ENCODE measurements at regions not wholly inside any gene's neighbourhood (a gene's known extent, or its start where the extent isn't known, plus 50 kb on each side); places are given as distances from the start of the nearest gene placed in this dataset.
"Not testable (repeated sequence)": the region's sequence is repeated elsewhere in the genome, so short reads cannot be mapped to it uniquely, and the experiment has no call there.

DNA sequence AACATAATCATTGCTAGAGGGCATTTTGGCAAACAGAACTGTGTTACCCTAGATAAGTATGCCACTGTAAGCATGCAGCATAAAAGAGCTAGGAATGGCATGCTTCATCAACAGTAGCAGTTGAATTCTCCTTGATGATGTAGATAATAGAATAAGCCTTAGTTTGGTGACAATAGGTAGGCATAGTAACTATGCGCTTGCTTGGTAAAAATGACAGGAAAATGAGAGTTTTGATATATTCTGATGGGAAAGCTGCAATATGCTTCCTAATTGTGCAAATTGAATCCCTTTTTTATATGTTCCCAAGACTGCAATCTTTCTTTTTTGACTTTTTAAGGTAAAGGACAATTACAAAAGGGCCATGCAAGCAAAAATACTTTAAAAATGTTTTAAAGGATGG, 930.9 kb upstream of the FAM98A start:
- DNase-seq (ENCODE audit: insufficient read length, low spot score) (no peak), FAIRE-seq (no peak)

DNA sequence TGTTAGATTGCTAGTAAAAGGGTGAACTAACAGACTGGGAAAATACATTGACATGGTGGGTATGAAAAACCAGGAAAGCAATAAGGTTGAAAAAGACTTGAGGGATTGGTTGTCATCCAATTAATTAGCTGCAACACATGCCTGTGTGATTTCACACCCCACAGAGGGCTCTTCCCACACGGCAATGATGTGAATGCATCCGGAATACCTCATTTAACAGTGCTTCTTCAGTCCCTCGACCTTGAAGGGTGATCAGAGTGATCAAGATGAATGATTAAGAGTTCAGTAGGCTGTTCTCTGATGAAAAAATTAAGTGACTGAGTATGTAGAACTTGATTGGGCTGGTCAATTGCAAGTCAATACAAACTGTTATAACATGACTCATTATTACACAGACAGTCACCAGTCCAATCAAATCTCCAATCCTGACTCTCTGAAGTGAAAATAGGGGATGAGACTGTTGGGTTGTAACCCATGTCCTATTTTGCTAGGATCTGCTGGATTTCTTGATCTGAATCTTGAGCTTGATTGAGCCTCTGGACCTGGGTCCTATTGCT, 924.9 kb upstream of the FAM98A start:
- no peak for FAIRE-seq
- DNase-seq (ENCODE audit: insufficient read length, low spot score), result no peak

DNA sequence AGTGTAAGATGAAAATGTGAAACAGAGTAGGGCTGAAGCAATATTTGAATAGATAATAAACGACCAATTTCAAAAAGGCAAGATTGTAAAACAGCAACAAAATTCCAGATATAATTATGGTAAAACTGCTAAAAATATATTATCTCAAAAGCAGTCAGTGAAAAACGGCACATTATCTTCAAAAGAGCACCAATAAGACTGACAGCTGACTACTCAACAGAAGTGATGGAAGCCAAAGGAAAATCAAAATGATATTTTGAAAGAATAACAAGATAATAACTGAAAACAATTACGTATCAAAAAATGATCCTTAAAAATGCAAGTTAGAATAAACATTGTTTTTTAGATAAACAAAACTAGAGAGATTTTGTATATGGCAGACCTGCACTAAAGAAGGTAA, 920.6 kb upstream of the FAM98A start:
- FAIRE-seq (no peak), DNase-seq (ENCODE audit: insufficient read length, low spot score) (no peak)

DNA sequence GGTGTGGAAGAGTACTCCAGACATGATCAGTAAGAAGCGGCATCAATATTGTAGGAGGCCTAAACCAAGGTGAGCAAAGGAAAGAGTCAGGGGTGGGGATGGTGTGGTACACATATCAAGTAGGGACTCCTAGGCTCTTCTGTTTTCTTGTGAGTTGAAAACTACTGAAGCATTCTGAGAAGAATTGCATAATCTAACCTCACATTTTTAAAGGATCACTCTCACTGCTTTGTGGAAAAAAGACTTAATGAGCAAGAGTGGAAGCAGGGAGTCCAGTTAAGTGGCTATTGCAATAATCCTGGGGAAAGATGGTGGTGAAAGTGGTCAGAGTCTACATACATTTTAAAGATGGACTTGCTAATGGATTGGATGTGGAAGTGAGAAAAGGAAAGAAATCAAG, 899.5 kb upstream of the FAM98A start:
- DNase-seq (ENCODE audit: insufficient read length, low spot score) (no peak), FAIRE-seq (no peak)

DNA sequence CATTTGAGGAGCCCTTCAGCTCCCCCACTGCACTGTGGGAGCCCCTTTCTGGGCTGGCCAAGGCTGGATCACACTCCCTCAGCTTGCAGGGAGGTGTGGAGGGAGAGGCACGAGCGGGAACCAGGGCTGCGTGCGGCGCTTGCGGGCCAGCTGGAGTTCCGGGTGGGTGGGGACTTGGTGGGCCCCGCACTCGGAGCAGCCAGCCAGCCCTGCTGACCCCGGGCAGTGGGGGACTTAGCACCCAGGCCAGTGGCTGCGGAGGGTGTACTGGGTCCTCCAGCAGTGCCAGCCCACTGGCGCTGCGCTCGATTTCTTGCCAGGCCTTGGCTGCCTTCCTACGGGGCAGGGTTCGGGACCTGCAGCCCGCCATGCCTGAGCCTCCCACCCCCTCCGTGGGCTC, 895.1 kb upstream of the FAM98A start:
- not testable (repeated sequence) for DNase-seq (ENCODE audit: insufficient read length, low spot score); FAIRE-seq

DNA sequence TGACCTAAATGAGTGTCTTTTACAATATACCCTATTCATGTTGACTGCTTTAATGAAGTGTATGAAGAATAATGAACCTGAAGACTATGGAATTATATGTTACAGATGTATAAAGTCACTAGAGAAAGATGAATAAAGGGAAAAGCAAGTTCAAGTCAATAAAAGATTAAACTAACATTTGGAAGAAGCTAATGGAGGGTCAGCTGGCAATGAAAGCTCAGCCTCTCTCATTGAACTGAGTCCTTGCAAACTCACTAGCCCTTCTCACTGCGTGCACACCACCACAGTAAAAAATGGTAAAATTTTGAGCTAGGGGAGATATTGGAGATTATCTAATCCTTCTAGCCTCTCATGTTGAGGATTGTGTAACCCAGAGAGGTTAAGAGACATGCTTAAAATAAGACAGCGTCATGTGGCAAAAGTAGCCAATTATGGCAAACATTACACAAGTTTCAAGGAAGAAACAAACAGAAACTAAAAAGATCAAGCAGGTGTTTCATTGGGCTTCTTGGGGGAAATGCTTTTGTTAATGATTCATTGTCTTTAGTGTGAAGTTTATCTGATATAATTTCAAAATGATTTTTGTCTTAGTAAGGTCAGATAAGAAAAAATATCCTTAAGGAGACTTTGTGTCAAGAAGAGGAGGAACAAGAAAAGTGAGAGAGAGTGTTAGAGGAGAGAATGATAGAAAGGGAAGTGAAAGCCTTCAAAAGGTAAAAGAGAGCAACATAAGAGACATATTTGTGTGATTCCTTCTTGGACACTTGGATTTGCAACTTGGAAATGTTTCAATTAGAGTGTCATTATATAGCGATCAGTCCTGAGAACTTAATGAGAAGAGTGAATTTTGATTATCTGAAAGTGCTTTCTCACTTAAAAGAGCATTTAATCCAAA, 893.7 kb upstream of the FAM98A start:
- FAIRE-seq, result no peak
- DNase-seq (ENCODE audit: insufficient read length, low spot score), result no peak

DNA sequence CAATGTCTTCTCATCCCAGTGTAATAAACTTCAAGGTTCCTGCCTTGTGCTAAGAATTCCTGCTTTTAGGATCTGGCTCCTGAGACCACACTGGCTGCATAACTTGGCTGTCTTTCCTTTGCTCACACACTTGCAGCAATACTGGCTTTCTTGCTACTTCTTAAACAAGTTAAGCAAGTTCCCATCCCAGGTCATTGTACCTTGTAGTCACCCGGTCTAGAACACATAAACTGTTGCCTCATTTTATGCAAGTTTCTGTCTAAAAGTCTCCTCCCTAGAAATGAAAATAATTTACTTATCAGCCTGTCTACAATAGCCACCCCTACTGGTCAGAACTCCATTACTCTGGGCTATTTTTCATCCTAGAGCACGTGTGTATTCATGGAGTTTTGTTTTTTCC, 887.9 kb upstream of the FAM98A start:
- FAIRE-seq, result no peak
- no peak for DNase-seq (ENCODE audit: insufficient read length, low spot score)

DNA sequence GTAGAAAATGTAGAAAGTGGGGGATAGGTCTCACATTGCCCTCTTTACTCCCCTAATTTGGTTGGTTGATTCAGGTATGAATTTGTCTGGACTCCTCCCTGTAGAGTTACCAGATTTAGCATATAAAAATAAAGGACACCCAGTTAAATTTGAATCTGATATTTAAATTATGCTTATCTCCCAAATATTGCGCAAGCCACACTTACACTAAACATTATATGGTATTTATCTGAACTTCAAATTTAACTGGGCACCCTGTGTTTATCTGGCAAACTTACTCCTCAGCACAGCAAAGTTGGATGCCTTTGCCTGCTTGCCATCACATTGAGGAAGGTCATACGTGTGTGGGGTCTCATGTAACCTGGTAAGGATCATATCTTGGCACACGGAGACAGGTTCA, 882.4 kb upstream of the FAM98A start:
- FAIRE-seq, result no peak
- no peak for DNase-seq (ENCODE audit: insufficient read length, low spot score)

DNA sequence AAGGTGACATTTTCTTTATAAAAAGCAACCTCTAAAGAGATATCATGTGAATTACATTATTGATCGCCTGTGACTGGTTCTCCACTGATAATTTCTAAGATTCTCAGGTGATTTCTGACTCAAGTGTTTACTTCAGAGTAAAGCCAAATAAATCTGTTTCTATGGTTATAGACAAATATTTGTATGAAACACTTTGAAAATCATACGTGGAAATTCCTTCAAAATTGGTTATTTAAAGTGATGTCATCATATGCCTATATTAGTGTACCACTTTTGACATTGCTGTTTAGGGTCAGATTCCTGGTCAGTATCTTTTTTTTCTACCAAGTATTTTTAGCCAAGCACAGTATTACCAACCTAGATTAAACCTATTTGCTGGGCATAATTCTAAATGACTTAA, 881.3 kb upstream of the FAM98A start:
- no peak for FAIRE-seq
- DNase-seq (ENCODE audit: insufficient read length, low spot score), result no peak

DNA sequence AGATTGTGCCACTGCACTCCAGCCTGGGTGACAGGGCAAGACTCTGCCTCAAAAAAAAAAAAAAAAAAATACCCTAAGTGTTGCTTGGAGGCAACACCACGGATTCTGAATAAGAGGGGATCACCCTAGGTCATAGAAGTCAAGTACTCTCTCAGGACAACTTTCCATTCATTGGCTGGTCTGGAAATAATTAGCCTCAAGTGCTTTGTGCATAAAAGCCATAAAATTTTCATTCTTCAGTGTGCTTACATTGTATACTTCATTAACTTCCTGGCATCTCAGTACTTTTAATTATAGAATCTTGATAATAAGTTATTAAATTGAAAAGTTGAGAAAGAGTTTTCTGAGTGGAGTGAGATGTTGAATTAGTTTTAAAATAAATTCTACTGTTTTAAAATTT, 876.1 kb upstream of the FAM98A start:
- no peak for FAIRE-seq
- no peak for DNase-seq (ENCODE audit: insufficient read length, low spot score)

DNA sequence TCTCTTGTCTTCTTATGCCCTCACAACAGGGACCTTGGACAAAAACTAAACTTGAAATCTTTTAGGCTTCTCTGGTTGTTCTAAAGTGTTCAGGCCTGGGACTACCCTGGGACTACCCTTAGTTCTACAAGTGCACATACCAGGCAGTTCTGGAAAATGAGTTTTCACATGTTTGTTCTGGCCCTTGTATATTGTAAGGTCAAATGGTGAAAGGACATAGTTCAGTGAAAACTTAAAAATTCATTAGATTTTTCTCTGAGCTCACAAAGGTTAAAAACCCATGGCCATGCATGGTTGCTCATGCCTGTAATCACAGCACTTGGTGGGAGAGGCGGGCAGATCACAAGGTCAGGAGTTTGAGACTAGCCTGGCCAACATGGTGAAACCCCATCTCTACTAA, 875.5 kb upstream of the FAM98A start:
- FAIRE-seq, result no peak

DNA sequence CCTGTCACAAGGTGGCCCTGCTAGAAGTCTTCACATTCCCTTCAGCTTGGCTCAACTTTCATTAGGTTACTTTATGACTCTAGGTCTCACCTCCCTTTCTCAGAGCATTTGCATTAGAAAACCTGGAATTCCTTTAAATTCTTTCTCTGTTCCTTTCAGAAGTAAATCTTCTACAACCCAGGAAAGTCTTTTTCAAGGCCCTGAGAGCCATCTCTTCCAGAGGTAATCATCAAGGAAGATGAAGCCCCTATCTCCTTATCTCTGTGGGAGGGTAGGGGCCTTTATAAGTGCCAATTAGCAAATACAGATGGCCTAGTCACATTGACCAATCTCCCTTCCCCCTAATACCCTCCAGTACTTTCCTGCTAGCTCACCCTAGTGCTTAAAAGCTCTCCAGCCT, 848.0 kb upstream of the FAM98A start:
- DNase-seq (ENCODE audit: insufficient read length, low spot score) (no peak), FAIRE-seq (no peak)

More for the DNA sequence above, 875.5 kb upstream of the FAM98A start:
- DNase-seq (ENCODE audit: insufficient read length, low spot score), result no peak

DNA sequence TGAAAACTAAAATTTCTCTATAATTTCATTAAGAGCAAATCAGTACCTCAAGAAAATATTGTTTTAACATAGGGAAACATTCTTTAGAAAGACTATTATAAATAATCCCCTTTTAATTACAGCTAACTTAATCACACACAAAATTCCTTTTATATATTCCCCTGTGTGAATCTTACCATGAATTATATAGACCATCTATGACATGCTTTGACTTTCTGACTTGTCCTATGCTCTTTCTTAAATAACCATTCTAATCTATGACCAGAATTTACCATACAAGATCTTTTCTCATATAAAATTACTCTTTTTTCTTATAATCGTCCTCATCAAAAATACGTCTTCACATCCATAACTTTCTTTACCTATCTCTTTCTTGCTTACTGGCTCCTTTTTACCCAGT, 824.2 kb upstream of the FAM98A start:
- no peak for FAIRE-seq
- no peak for DNase-seq (ENCODE audit: insufficient read length, low spot score)

DNA sequence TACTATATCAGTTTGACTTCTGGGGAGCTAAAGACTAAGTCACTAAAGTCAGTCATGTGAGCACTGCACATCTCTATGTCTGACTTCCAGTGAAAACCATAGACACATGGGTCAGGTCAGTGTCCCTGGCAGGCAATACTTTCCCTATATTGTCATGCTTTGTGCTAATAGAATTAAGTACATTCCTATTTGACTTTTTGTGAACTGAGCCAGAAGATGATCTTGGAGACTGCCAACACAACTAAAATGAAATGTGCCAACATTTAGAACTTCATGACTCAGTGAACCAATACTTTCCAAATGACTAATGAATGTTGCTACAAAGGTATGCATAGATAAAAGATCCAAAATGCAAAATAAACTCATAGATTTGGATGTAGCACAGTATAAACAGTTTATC, 820.8 kb upstream of the FAM98A start:
- FAIRE-seq, result no peak
- DNase-seq (ENCODE audit: insufficient read length, low spot score), result no peak

DNA sequence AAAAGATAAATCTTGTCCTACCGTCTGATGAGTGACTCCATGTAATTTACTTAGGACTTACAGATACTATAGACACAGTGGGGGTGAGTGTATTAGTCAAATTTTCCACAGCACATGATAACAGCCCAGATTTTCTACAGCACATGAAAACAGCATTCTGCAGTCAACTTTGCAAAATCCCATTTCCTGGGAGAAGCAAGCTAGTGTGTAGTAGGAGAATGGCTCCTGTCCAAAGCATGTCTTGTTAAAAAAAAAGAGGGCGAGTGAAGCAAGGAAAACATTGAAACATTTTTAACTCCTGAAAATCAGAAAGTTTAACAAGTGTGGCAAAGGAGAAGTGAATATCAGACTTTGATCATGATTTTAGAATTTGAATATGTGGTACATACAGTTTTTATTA, 817.8 kb upstream of the FAM98A start:
- no peak for DNase-seq (ENCODE audit: insufficient read length, low spot score)
- FAIRE-seq, result no peak

DNA sequence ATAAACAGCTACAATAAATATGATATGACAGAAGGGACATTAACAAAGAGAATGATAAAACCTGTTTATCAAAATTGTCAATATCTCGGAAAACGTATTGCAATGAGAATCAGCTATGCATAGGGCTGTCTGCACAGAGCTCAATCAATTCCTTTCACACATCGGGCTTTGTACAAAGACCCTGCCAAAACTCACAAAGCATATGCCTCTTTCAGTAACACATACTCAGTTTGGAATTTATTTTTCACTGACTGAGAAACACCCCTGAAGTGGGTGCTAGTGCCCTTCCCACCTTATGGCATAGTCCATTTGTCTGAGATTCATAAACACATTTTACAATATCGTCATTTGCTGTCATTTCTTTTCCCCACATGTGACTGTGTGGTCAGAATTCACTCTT, 815.8 kb upstream of the FAM98A start:
- FAIRE-seq, result no peak
- DNase-seq (ENCODE audit: insufficient read length, low spot score), result no peak

DNA sequence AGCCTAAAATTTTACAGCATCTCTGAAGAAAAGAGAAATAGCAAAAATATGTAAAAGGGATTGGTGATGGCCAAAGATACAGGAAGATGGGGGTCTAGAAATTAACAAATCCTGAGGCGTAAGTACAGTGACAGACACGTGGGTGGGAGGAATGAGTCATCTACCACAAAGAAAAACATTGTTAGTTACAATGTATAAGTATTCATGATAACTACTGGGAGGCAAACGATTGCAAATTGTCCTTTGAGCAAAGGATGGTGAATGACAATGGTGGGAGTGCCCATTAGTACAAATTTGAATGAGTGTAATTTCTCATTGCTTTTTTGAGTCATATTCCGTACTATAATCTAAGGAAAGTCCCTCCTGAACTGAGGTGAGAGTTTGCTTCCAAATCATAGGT, 809.0 kb upstream of the FAM98A start:
- FAIRE-seq, result no peak

DNA sequence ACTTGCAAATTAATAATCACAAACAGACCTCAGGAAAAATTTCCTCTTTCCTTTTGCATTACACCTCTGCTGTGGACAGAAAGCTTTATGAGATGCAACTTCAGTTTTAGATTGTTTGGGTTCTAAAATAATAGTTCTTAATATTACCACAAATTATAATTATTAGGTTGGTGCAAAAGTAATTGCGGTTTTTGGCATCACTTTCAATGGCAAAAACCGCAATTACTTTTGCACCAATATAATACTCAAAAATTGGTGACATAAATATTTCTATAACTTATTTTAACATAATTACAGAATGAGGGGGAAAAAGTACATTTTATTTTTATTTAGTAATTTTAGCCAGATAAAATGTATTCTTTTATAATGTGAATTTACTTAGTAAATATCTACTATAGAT, 804.4 kb upstream of the FAM98A start:
- FAIRE-seq, result no peak
- no peak for DNase-seq (ENCODE audit: insufficient read length, low spot score)

More for the DNA sequence above, 809.0 kb upstream of the FAM98A start:
- DNase-seq (ENCODE audit: insufficient read length, low spot score), result no peak

DNA sequence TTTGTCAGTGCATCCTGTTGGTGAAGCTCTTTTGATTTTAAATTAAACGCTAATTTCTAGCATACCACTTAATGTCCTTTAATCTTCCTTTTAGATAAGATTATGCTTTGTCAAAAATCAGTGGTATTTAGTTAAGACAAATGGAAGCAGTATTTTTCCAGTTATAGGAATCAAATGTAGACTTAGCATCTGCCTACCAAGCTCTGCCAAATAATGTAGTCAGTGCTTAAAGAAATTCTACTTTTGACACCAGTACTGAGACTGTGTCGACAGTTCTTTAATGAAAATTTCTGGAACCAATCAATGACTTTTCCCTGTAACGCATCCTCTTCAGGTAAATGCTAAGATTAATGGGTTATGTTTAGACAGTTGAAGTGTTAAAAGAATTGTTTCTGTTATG, 803.3 kb upstream of the FAM98A start:
- DNase-seq (ENCODE audit: insufficient read length, low spot score) (no peak), FAIRE-seq (no peak)

DNA sequence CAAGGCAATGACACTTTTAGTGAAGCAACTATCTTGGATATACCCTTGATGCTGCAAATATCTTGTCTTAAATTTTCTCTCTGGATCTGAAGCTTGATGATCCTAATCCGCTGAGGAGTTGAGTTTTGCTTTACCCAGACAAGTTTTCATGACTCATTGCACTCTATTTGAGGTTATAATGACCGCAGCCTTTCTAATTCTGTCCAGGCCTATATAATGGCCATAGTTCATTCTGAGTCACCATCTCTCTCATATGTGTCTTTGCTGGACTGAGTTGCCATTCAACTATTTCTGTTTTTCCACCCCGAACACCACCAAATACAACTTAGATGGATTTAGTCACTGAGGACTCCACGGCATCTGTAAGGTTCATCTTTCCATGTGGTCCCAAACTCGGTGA, 802.1 kb upstream of the FAM98A start:
- FAIRE-seq (no peak), DNase-seq (ENCODE audit: insufficient read length, low spot score) (no peak)

DNA sequence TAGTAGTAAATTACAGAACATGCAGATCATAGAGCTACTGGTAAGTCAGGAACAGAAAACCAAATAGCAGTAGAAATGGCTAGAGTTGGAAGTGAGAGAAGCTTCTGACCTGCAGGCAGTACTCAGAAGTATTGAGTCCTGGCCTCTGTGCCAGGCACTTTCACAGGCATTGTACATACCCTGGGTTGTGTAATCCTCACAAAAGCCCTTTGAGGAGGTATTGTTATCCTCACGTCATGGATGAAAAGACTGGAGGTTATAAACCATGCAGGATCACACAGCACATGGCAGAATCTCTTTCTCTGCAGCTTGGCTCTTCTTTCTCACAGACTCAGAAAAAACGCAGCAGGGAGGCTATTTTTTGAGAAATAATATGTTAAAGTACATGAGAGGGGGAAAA, 789.3 kb upstream of the FAM98A start:
- no peak for DNase-seq (ENCODE audit: insufficient read length, low spot score)
- FAIRE-seq, result no peak

DNA sequence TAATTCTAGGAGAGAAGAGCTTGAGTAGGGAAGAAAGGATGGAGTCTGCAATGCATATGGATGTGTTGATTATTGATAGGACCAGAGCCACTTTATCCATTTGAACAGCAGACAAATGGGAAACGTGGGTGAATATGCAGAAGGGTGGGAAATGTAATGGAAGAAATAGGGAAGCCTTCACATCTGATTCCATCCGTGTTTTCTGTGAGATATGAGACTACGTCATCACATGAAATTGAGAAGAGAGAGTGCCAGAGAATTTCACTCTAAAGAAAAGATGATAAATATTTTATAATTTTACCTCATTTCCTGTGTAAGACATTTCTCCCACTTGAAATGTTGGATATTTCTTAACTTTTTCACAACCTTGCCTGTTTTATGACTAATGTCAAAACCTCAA, 788.4 kb upstream of the FAM98A start:
- DNase-seq (ENCODE audit: insufficient read length, low spot score) (no peak), FAIRE-seq (no peak)

DNA sequence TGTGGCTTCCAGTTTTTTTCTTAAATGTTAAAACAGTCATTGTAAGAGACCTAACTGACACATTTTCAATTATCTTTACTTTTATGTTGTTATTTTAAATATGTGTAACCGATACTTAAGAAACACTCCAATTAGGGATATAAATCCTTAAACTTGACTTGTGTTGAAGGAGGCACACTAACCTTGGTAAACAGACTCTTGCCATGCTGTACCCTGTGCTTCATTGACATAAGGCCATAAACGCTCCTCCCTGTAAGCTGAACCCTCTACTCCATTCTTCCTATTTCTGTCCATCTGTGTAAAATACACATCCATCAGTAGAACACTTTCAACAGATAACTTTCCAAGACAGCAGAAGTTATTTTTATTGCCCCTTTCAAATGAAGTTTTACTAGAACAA, 780.5 kb upstream of the FAM98A start:
- FAIRE-seq (no peak), DNase-seq (ENCODE audit: insufficient read length, low spot score) (no peak)
